ENCODE measurements at regions not wholly inside any gene's neighbourhood (a gene's known extent, or its start where the extent isn't known, plus 50 kb on each side); places are given as distances from the start of the nearest gene placed in this dataset.

DNA sequence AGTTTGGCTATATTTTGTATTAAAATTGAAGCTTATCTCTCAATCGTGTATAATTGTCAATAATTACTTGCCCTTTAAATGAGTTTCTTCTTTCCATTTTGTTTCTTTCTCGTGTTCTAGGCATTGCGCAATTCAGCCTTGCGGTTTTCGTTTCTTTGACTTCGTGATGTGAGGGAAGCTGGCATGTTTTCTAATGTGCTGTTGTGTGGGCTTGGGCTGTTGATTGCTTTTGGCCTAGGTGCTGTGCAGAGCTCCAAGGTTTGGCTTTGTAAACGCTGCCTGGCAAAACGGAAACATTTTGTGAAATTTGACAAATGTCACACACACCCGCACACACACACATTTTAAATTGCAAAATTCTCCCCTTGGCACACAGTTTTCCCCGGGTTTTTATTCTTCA, 242.6 kb upstream of the TCF4 start:
- no peak overlapping the region for H3K4me3 ChIP-seq (ENCODE audit: low read length)
- ATAC-seq, result no peak

DNA sequence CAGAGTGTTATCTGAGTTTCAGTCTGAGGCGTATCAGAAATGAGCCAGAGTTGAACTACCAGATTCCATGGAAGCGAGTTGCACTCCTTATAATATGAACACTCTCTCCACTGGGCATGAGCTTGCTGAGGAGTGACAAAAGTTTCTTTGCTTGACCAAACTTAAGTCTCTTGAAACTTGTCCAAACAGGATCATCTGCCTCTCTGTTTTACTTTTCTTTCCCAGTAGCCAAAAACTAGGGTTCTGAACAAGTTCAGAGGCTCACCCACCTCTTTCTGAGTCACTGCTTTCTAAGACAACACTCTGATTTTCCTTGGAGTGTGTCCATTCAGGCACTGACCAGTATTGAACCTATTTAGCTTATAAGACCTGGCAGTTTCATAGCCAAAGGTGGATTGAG, 233.2 kb upstream of the TCF4 start:
- Histone ChIP-seq H3K4me1 (ENCODE audit: control insufficient read depth, insufficient read depth, low read length) (no peaks in the 10 kb centered on the region), H3K4me3 (ENCODE audit: low read length) (no peak overlapping the region), H3K27ac (ENCODE audit: low read length) (no peak overlapping the region), H3K27me3 (ENCODE audit: control insufficient read depth, insufficient read depth) (no peaks in the 10 kb centered on the region), H3K9me3 (ENCODE audit: control insufficient read depth, low read length) (no peaks in the 10 kb centered on the region)
- intact Hi-C loops (cut with DNase I), result no loop called here
- no peak for DNase-seq
- no peak for ATAC-seq
- 45% methylated on average over 2 of the region's 2 CpGs for WGBS

More for the DNA sequence above, 242.6 kb upstream of the TCF4 start:
- Histone ChIP-seq H3K27ac (ENCODE audit: low read length) (no peak overlapping the region), H3K4me1 (ENCODE audit: control insufficient read depth, insufficient read depth, low read length) (no peaks in the 10 kb centered on the region), H3K27me3 (ENCODE audit: control insufficient read depth, insufficient read depth) (no peaks in the 10 kb centered on the region), H3K9me3 (ENCODE audit: control insufficient read depth, low read length) (no peaks in the 10 kb centered on the region)
- 89% methylated on average over 10 of the region's 10 CpGs for WGBS
- intact Hi-C loops (cut with DNase I), result no loop called here
- DNase-seq, result peak in 1 of 3 donors; percentile 15

DNA sequence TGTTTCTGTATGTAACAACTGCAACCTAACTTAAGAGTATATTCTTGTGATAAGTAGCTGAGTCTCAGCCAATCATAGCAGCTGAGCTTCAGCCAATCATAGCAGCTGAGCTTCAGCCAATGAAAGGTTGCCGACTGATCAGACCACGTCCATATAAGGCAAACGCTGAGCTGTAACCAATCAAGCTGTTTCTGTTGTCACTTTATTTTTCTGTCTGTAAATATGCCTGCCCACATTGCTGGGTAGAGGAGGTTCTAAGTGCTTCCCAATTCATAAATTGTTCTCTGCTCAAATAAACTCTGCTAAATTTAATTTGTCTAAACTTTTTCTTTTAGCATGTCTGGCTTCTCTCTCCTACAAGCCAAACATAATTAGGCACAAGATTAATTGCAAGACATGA, 231.5 kb upstream of the TCF4 start:
- intact Hi-C loops (cut with DNase I), result no loop called here
- DNase-seq (no peak), ATAC-seq (no peak)
- Histone ChIP-seq H3K4me1 (ENCODE audit: control insufficient read depth, insufficient read depth, low read length) (no peaks in the 10 kb centered on the region), H3K27me3 (ENCODE audit: control insufficient read depth, insufficient read depth) (no peaks in the 10 kb centered on the region), H3K9me3 (ENCODE audit: control insufficient read depth, low read length) (no peaks in the 10 kb centered on the region), H3K4me3 (ENCODE audit: low read length) (no peak overlapping the region), H3K27ac (ENCODE audit: low read length) (no peak overlapping the region)
- WGBS, result 96% methylated on average over 3 of the region's 3 CpGs

DNA sequence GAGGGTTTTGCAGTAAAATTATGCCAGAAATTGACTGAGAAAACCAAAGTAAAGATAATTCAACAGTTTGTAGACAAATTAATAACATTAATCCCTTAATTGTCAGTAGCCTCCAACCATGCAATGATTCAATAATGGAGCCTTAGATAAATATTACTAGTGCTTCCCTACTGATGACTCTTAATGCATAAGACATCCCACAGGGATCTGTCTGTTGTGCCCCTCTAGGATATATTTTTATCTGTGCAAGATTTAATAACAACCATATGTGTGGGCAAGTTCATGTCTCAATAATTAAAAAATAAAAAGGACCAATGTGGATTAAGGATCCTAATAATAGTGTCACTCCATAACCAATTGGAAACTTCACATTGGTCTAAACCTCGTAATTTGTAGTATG, 230.3 kb upstream of the TCF4 start:
- Histone ChIP-seq H3K4me3 (ENCODE audit: low read length) (no peak overlapping the region), H3K27ac (ENCODE audit: low read length) (no peak overlapping the region), H3K9me3 (ENCODE audit: control insufficient read depth, low read length) (no peaks in the 10 kb centered on the region), H3K4me1 (ENCODE audit: control insufficient read depth, insufficient read depth, low read length) (no peaks in the 10 kb centered on the region), H3K27me3 (ENCODE audit: control insufficient read depth, insufficient read depth) (no peaks in the 10 kb centered on the region)
- DNase-seq, result no peak
- intact Hi-C loops (cut with DNase I), result no loop called here
- WGBS, result 95% methylated on average over 1 of the region's 1 CpG
- no peak for ATAC-seq

DNA sequence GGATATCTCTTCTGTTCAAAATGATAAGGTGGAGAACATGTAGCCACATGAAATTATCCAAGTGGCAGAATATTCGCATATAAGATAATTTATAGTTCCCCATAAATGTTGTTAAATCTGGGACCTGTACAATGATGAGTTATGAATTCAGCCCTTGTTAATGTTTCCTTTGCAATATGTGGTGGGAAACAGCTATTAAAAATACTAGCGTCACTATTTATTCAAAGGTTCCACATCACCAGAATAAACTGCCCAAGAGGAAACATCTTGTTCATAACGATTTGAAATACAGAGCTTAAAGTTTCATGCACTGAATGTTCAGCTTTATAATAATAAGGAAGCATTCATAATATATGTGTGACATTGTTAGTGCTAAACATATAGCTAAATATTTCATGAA, 223.9 kb upstream of the TCF4 start:
- DNase-seq, result no peak
- Histone ChIP-seq H3K4me3 (ENCODE audit: low read length) (no peak overlapping the region), H3K27ac (ENCODE audit: low read length) (no peak overlapping the region), H3K9me3 (ENCODE audit: control insufficient read depth, low read length) (no peaks in the 10 kb centered on the region), H3K4me1 (ENCODE audit: control insufficient read depth, insufficient read depth, low read length) (no peaks in the 10 kb centered on the region), H3K27me3 (ENCODE audit: control insufficient read depth, insufficient read depth) (no peaks in the 10 kb centered on the region)
- no peak for ATAC-seq
- 74% methylated on average over 3 of the region's 3 CpGs for WGBS
- intact Hi-C loops (cut with DNase I), result no loop called here

DNA sequence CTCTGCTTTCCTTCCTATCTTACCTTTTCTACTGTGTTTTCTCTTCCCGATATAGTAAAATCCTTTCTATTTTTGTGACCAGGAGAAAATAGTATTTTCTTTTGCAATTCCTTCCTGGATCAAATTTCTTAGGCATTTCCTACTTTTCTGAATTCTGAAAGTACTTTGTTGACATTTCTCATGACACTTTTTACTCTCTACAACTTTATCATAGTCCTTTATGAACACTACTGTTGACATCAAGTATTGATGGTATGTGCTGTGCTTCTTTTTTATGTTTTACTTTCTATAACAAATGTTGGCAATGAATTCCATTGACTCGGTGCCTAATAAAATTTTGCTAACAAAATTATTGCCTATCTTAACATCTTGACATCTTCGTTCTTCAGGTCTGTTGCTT, 217.7 kb upstream of the TCF4 start:
- H3K4me1 ChIP-seq (ENCODE audit: control insufficient read depth, insufficient read depth, low read length), result no peaks in the 10 kb centered on the region
- no peak overlapping the region for H3K4me3 ChIP-seq (ENCODE audit: low read length)
- no peak overlapping the region for H3K27ac ChIP-seq (ENCODE audit: low read length)
- H3K9me3 ChIP-seq (ENCODE audit: control insufficient read depth, low read length), result no peaks in the 10 kb centered on the region
- intact Hi-C loops (cut with DNase I), result no loop called here
- no peaks in the 10 kb centered on the region for H3K27me3 ChIP-seq (ENCODE audit: control insufficient read depth, insufficient read depth)
- DNase-seq (no peak), ATAC-seq (no peak)
- WGBS, result 84% methylated on average over 3 of the region's 3 CpGs

DNA sequence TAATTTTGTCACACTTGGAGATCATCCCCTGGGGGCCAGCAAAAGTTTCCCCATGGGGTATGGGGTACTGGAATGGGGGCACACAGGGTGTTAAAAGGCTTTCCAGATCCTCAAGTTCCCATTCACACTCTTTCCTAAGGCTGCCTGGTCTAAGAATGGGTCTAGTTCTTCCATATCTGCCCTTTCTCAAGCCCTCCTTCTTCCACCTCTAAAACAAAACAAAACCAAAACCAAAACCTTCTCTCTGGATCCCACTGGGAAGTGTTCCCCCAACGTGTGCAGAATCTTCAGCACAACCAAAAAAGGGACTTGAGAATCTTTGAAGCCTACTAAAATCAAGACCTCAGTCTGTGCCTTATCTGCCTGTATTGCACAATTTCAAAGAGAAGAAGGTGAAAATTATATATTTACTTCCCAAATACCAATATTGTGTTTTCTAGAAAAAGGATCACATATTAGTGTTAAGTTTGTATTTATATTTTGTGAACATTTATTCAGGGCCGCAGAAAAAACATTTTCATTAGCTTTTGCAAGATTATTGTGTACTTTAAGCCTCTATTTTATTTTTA, 207.2 kb upstream of the TCF4 start:
- intact Hi-C loops (cut with DNase I), result no loop called here
- 58% methylated on average over 2 of the region's 2 CpGs for WGBS
- peak in 1 of 2 donors; percentile 36 for ATAC-seq
- no peak for DNase-seq
- no peaks in the 10 kb centered on the region for H3K9me3 ChIP-seq (ENCODE audit: control insufficient read depth, low read length)
- peak overlapping the region; percentile 91 for H3K27ac ChIP-seq (ENCODE audit: low read length)
- H3K27me3 ChIP-seq (ENCODE audit: control insufficient read depth, insufficient read depth), result no peaks in the 10 kb centered on the region
- H3K4me1 ChIP-seq (ENCODE audit: control insufficient read depth, insufficient read depth, low read length), result peaks cover 3% of the 10 kb centered on the region
- H3K4me3 ChIP-seq (ENCODE audit: low read length), result peak overlapping the region; percentile 41

DNA sequence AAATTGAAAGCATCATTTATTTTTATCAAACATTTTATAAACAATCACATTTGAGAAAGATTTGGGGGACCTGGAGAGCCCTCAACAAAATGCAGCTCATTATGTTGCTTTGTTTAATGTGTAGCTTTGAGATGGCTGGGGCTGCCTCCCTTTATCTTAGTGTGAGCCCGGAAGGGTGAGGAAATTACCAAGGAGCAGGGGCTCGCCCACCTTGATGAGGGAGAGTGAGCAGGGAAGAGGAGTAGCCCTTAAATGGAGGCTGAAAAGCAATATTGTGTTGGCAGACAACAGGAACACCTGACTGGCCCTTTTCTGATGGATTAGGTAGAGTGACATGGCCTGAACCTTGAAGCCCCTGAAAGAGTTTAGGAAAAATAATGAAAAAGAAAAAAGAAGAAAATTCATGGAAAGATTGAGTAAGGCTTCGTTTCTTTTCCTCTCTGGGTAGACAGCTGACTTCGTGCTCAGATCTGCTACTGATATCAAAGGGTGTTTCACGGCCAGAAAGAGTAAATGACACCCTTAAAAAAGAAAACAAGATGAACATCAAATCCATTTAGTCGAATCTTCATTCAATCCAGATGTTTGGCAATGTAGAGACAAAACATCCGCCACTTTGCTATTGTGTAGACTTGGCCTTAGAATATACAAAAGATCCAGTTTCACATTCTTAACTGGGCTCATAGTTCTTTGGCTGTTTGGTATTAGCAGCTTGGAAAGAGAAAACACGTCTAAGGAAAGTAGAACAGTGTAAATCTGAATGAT, 206.5 kb upstream of the TCF4 start:
- peaks cover 3% of the 10 kb centered on the region for H3K4me1 ChIP-seq (ENCODE audit: control insufficient read depth, insufficient read depth, low read length)
- no peaks in the 10 kb centered on the region for H3K9me3 ChIP-seq (ENCODE audit: control insufficient read depth, low read length)
- ATAC-seq (no peak), DNase-seq (no peak)
- intact Hi-C loops (cut with DNase I), result no loop called here
- 51% methylated on average over 8 of the region's 8 CpGs for WGBS
- H3K27ac ChIP-seq (ENCODE audit: low read length), result peak overlapping the region; percentile 91
- no peaks in the 10 kb centered on the region for H3K27me3 ChIP-seq (ENCODE audit: control insufficient read depth, insufficient read depth)
- H3K4me3 ChIP-seq (ENCODE audit: low read length), result peak overlapping the region; percentile 41

DNA sequence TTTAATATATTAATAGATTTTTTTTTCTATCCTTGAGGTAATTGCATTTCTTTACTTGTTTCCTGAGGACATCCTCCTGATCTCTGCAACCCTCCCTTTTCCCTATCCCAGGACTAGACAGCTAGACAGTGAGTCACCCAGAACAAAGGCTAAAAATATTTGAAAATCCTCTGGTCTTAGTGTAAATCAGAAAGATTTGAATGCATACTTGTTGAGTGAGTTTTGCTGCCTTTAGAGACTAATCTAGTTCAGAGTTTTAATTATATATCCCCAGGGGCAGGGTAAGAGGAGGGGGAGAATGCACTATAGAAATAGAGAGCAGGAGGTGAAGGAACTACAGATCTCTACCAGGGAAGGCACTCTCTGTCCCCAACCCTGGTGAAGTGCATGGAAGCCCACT, 202.3 kb upstream of the TCF4 start:
- H3K4me3 ChIP-seq (ENCODE audit: low read length), result no peak overlapping the region
- DNase-seq (no peak), ATAC-seq (no peak)
- intact Hi-C loops (cut with DNase I), result no loop called here
- no peak overlapping the region for H3K27ac ChIP-seq (ENCODE audit: low read length)
- no peaks in the 10 kb centered on the region for H3K27me3 ChIP-seq (ENCODE audit: control insufficient read depth, insufficient read depth)
- H3K4me1 ChIP-seq (ENCODE audit: control insufficient read depth, insufficient read depth, low read length), result peaks cover 3% of the 10 kb centered on the region
- H3K9me3 ChIP-seq (ENCODE audit: control insufficient read depth, low read length), result no peaks in the 10 kb centered on the region

DNA sequence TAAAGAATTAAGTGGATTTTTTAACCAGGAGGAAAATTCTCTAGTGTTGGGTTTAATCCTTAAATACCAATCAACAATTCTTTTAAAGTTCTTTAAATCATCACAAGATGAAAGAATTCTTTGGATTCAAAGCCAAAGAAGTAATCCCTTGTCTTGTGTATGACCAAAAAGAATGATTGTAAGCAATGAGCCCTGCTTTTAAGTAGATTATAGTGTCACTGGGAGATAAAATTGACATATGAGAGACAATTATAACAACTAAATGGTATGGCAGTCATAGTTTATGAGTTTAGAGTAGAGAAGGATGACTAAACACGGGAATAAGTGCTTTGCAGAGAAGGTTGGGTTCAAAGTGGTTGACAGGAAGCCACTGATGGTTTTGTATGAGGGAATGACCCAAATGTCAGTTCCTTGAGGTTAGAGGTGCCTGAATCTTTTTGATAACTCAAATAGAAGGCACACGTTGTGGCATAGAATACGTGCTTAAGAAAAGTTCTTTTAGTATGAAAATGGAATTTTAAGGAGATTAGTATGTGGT, 199.6 kb upstream of the TCF4 start:
- no peaks in the 10 kb centered on the region for H3K9me3 ChIP-seq (ENCODE audit: control insufficient read depth, low read length)
- intact Hi-C loops (cut with DNase I), result loop anchor here in 2 of 4 donors (10.0 kb wide), 1 partner anchor 373 kb away; no protein-coding TSS in a partner anchor
- DNase-seq, result no peak
- WGBS, result 87% methylated on average over 3 of the region's 3 CpGs
- ATAC-seq, result no peak
- H3K4me1 ChIP-seq (ENCODE audit: control insufficient read depth, insufficient read depth, low read length), result no peaks in the 10 kb centered on the region
- no peak overlapping the region for H3K27ac ChIP-seq (ENCODE audit: low read length)
- H3K27me3 ChIP-seq (ENCODE audit: control insufficient read depth, insufficient read depth), result no peaks in the 10 kb centered on the region
- H3K4me3 ChIP-seq (ENCODE audit: low read length), result no peak overlapping the region

DNA sequence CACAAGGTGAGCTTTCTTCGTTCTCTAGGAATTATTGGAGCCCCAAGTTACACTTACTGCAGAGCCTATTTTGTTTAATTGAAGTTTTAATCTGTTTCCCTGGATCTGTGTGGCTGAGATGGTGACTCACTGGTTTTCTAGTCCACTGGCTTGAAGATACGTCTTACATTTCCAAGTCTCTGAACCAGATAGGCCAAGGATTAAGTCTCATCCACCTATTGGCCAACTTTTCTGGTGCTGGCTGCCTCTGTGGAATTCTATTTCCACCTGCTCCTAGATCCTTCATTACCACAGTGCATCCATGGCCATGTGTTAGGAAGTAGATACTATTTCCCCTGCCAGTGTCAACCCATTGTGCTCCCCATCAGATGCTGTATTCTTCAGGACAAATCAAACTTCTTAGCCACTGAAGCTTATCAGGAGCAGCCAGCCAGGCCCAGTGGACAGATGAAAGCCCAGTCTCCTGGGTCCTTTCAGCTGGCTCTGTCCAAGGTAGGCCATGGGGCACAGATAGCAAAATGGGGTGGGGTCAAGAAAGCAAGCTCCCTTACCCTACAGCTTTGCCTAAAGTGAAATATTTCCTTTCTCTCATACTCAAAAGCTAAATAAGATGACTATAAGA, 198.8 kb upstream of the TCF4 start:
- H3K27me3 ChIP-seq (ENCODE audit: control insufficient read depth, insufficient read depth), result no peaks in the 10 kb centered on the region
- H3K4me1 ChIP-seq (ENCODE audit: control insufficient read depth, insufficient read depth, low read length), result no peaks in the 10 kb centered on the region
- H3K4me3 ChIP-seq (ENCODE audit: low read length), result no peak overlapping the region
- no peak for ATAC-seq
- peak in 1 of 3 donors; percentile 12 for DNase-seq
- 59% methylated on average over 2 of the region's 2 CpGs for WGBS
- no peak overlapping the region for H3K27ac ChIP-seq (ENCODE audit: low read length)
- no peaks in the 10 kb centered on the region for H3K9me3 ChIP-seq (ENCODE audit: control insufficient read depth, low read length)
- intact Hi-C loops (cut with DNase I), result loop anchor here in 2 of 4 donors (10.0 kb wide), 1 partner anchor 372 kb away; no protein-coding TSS in a partner anchor
